K562 (cell line): ENCODE measurements at regions not wholly inside any gene's neighbourhood (a gene's known extent, or its start where the extent isn't known, plus 50 kb on each side); places are given as distances from the start of the nearest gene placed in this dataset.

ENCODE experiments used
- ATAC-seq: fragments of 200-7000 bp; cut with Tn5 transposase; 3 replicates; pipeline ENCODE4 v1.9.1; 2020; ENCODE audit warnings: moderate library complexity
- BruUV-seq: library from RNA; stranded (reverse); fragments of 400-500 nt; replicated peaks from 2 replicates; lab custom pipeline; 2021; lab: Mats Ljungman, UMichigan
- CTCF ChIA-PET: fragments of 300-600 bp; formaldehyde crosslinking; extraction: SDS; loops from one replicate; lab custom pipeline; 2021; ENCODE audit warnings: low intra/inter-chr PET ratio; lab: Yijun Ruan, JAX
- POLR2A ChIA-PET: fragments of 300-600, 350-650 bp; sonication (Branson Sonifier 250); formaldehyde crosslinking; extraction: SDS; loops from one replicate; lab custom pipeline; 2021; ENCODE audit warnings: antibody characterized with exemption, inconsistent platforms; lab: Yijun Ruan, JAX
- DNase-seq, 4 experiments: peaks; one replicate each; pipeline versions ENCODE4 v3.0.0 to v3.0.0-alpha.2; 2011 to 2018; ENCODE audit warnings: low spot score in 3 of 4, mixed read lengths in 3 of 4; ENCODE audit errors: extremely low read depth in 1 of 4
- FAIRE-seq: peaks from 2 replicates; lab custom pipeline; 2011; peaks lifted over from hg19 to GRCh38; lab: Jason Lieb, UNC
- H2AFZ ChIP-seq: 2 replicates; pipeline ENCODE4 v1.6.0; 2011; ENCODE audit warnings: low read depth, low read length, control low read depth, inconsistent platforms
- H3K27ac ChIP-seq: fragments of 200-600 bp; 3 replicates; pipeline ENCODE4 v1.8.0; 2011; ENCODE audit warnings: low read depth, mild to moderate bottlenecking, control low read depth, inconsistent platforms, low read length, moderate library complexity, mixed read lengths; ENCODE audit errors: extremely low read depth
- H3K27me3 ChIP-seq, 2 experiments: fragments of 300-600 bp in 1 of 2; 2 replicates in 1 of 2; 3 replicates in 1 of 2; pipeline versions ENCODE4 v1.6.0 to v1.8.0; 2011; ENCODE audit warnings: inconsistent platforms in 2 of 2, low read length in 2 of 2, mild to moderate bottlenecking in 1 of 2, mixed read lengths in 1 of 2, moderate library complexity in 1 of 2; ENCODE audit not compliant: control insufficient read depth in 2 of 2, insufficient read depth in 2 of 2
- H3K36me3 ChIP-seq: fragments of 300-600 bp; 3 replicates; pipeline ENCODE4 v1.8.0; 2011; ENCODE audit warnings: mild to moderate bottlenecking, low read length, inconsistent platforms; ENCODE audit not compliant: control insufficient read depth, insufficient read depth
- H3K4me1 ChIP-seq, 2 experiments: fragments of 200-600 bp in 1 of 2; replicated peaks in 1 of 2; 2 replicates in 1 of 2; 3 replicates in 1 of 2; pipeline versions ENCODE4 v1.5.1 to v1.8.0; 2011; ENCODE audit warnings: inconsistent platforms in 2 of 2, low read length in 2 of 2, mild to moderate bottlenecking in 1 of 2, mixed read lengths in 1 of 2, moderate library complexity in 1 of 2; ENCODE audit not compliant: control insufficient read depth in 2 of 2, insufficient read depth in 2 of 2
- H3K4me2 ChIP-seq: 2 replicates; pipeline ENCODE4 v1.6.1; 2011; ENCODE audit warnings: low read length, control low read depth, inconsistent platforms, mixed read lengths; ENCODE audit not compliant: insufficient read depth
- H3K4me3 ChIP-seq: fragments of 200-600 bp; sonication (generic), shearing (Covaris generic); 2 replicates; pipeline ENCODE4 v1.5.1; 2016; ENCODE audit warnings: control low read depth, inconsistent platforms
- H3K79me2 ChIP-seq: fragments of 200-600 bp; 3 replicates; pipeline ENCODE4 v1.8.0; 2011; ENCODE audit warnings: low read length, inconsistent platforms; ENCODE audit not compliant: control insufficient read depth, insufficient read depth
- H3K9ac ChIP-seq, 2 experiments: 2 replicates each; pipeline versions ENCODE4 v1.6.0 to v1.6.1; 2011; ENCODE audit warnings: low read depth in 2 of 2, low read length in 2 of 2, control low read depth in 1 of 2, inconsistent platforms in 1 of 2, mild to moderate bottlenecking in 1 of 2, mixed read lengths in 1 of 2; ENCODE audit not compliant: insufficient read depth in 1 of 2
- H3K9me1 ChIP-seq: one replicate; pipeline ENCODE4 v1.6.0; 2011; ENCODE audit warnings: inconsistent platforms, mild to moderate bottlenecking, low read length, moderate library complexity; ENCODE audit not compliant: control insufficient read depth, insufficient read depth
- H3K9me3 ChIP-seq: replicated peaks from 2 replicates; pipeline ENCODE4 v1.5.1; 2011; ENCODE audit warnings: low read depth, low read length, inconsistent platforms; ENCODE audit not compliant: control insufficient read depth, insufficient read depth
- H4K20me1 ChIP-seq: replicated peaks from 2 replicates; pipeline ENCODE4 v1.6.1; 2011; ENCODE audit warnings: low read length, inconsistent platforms, mixed read lengths; ENCODE audit not compliant: control insufficient read depth, insufficient read depth
- CBFB ChIP-seq: sonication (generic); formaldehyde crosslinking; IDR thresholded peaks from 2 replicates; pipeline ENCODE4 v1.4.0; 2020; ENCODE audit warnings: mild to moderate bottlenecking, missing genetic modification reagents
- DMBX1 ChIP-seq: fragments of 250-450 bp; sonication (Bioruptor Pico); IDR thresholded peaks from 2 replicates; pipeline ENCODE4 v1.8.0; 2022; ENCODE audit warnings: inconsistent platforms, mild to moderate bottlenecking, moderate library complexity, borderline replicate concordance
- HDAC6 ChIP-seq: IDR thresholded peaks from 2 replicates; pipeline ENCODE4 v1.6.1; 2012; ENCODE audit warnings: low read depth, mild to moderate bottlenecking, control low read depth, inconsistent platforms, low read length, moderate library complexity
- ILF3 ChIP-seq: fragments of 450-650 bp; IDR thresholded peaks from 2 replicates; pipeline ENCODE4 v1.6.1; 2018; ENCODE audit warnings: antibody characterized with exemption, mild to moderate bottlenecking, moderate library complexity, borderline replicate concordance
- PHF20 ChIP-seq: fragments of 450-650 bp; IDR thresholded peaks from 2 replicates; pipeline ENCODE4 v1.6.1; 2018; ENCODE audit not compliant: partially characterized antibody
- RBM39 ChIP-seq: fragments of 200-400 bp; formaldehyde crosslinking; optimal IDR thresholded peaks from 2 replicates; pipeline ENCODE3; 2018; ENCODE audit warnings: low read depth, low read length
- RFX5 ChIP-seq: IDR thresholded peaks from 2 replicates; pipeline ENCODE4 v1.6.1; 2011; ENCODE audit warnings: low read depth, mild to moderate bottlenecking, improper control_type of control experiment, low read length
- SMARCB1 ChIP-seq: IDR thresholded peaks from 2 replicates; pipeline ENCODE4 v1.6.1; 2011; ENCODE audit warnings: improper control_type of control experiment, low read depth; ENCODE audit not compliant: insufficient read length
- SPI1 ChIP-seq: IDR thresholded peaks from 2 replicates; pipeline ENCODE4 v1.6.1; 2011; ENCODE audit warnings: low read depth, low read length, control low read depth, borderline replicate concordance
- ZBTB8A ChIP-seq: fragments of 450-650 bp; IDR thresholded peaks from 2 replicates; pipeline ENCODE4 v1.6.1; 2018; ENCODE audit warnings: mild to moderate bottlenecking, moderate library complexity; ENCODE audit not compliant: partially characterized antibody
- ZEB2 ChIP-seq: fragments of 450-650 bp; IDR thresholded peaks from 2 replicates; pipeline ENCODE4 v1.6.1; 2016
- ZNF644 ChIP-seq: fragments of 200-800 bp; sonication (Bioruptor generic); IDR thresholded peaks from 2 replicates; pipeline ENCODE4 v1.6.1; 2016; ENCODE audit warnings: low read depth, missing genetic modification characterization, missing compliant biosample characterization
- ZNF76 ChIP-seq: fragments of 250-450 bp; sonication (Bioruptor Pico); IDR thresholded peaks from 2 replicates; pipeline ENCODE4 v1.4.0; 2020; ENCODE audit warnings: mild to moderate bottlenecking, moderate library complexity, borderline replicate concordance
- ZNF830 ChIP-seq: fragments of 250-450 bp; sonication (Bioruptor Pico); IDR thresholded peaks from 2 replicates; pipeline ENCODE4 v1.5.0; 2021; ENCODE audit warnings: mild to moderate bottlenecking
- in situ Hi-C: fragments of 300-500 bp; cut with MboI; formaldehyde crosslinking; loops from 4 replicates; pipeline ENCODE4 v1.15.0; 2018; ENCODE audit warnings: inconsistent platforms, mixed read lengths
- intact Hi-C: fragments of 100-400 bp; cut with micrococcal nuclease; formaldehyde crosslinking; loops from 2 replicates; pipeline ENCODE4 v1.14.2; 2022
- TF ChIP-seq, protein P1 (sequence below): IDR thresholded peaks from 2 replicates; pipeline ENCODE4 v1.6.1; 2011; ENCODE audit not compliant: insufficient read length; ENCODE audit errors: extremely low read depth
- TF ChIP-seq, protein P2 (sequence below): fragments of 250-450 bp; sonication (Bioruptor Pico); IDR thresholded peaks from 2 replicates; pipeline ENCODE4 v1.4.0; 2020; ENCODE audit warnings: mild to moderate bottlenecking, moderate library complexity, borderline replicate concordance
- TF ChIP-seq, protein P3 (sequence below), 2 experiments: IDR thresholded peaks; 2 replicates each; pipeline ENCODE4 v1.6.1; 2011; ENCODE audit warnings: borderline replicate concordance in 1 of 2, control low read depth in 1 of 2, low read depth in 1 of 2, low read length in 1 of 2, mild to moderate bottlenecking in 1 of 2, mixed read lengths in 1 of 2, moderate library complexity in 1 of 2; ENCODE audit not compliant: insufficient read depth in 1 of 2, insufficient read length in 1 of 2, poor library complexity in 1 of 2, severe bottlenecking in 1 of 2; ENCODE audit errors: extremely low read depth in 1 of 2

DNA sequence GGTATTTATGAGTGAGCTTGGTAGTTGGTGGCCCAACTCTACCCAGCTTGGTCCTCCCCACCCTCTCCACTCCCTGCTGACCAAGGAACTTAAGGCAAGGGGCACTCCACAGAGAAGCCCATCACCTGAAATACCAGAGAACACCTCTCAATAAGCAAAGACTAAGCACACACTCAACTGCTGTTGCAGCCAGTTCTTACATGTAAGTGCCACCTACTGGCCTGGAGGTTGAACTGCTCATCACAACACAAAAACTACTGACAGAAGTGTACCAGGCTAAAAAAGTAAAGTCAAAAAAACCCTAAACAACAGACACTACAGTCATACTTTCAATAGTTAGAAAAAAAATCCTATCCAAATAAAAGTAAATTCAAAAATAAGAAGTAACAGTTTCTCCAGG lies 146.2 kb downstream of the FAM83B start:
- TF ChIP-seq ZNF644 (tag) (no peak), ZNF830 (CRISPR knock-in tag) (no peak), DMBX1 (CRISPR knock-in tag) (no peak), ZNF76 (CRISPR knock-in tag) (no peak), PHF20 (no peak), ZEB2 (no peak), RBM39 (no peak), ILF3 (no peak), RFX5 (no peak), HDAC6 (no peak), ZBTB8A (no peak), SPI1 (no peak), SMARCB1 (no peak), CBFB (no peak)
- TF ChIP-seq, protein P1, sequence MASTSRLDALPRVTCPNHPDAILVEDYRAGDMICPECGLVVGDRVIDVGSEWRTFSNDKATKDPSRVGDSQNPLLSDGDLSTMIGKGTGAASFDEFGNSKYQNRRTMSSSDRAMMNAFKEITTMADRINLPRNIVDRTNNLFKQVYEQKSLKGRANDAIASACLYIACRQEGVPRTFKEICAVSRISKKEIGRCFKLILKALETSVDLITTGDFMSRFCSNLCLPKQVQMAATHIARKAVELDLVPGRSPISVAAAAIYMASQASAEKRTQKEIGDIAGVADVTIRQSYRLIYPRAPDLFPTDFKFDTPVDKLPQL, result no peak
- TF ChIP-seq, protein P2, sequence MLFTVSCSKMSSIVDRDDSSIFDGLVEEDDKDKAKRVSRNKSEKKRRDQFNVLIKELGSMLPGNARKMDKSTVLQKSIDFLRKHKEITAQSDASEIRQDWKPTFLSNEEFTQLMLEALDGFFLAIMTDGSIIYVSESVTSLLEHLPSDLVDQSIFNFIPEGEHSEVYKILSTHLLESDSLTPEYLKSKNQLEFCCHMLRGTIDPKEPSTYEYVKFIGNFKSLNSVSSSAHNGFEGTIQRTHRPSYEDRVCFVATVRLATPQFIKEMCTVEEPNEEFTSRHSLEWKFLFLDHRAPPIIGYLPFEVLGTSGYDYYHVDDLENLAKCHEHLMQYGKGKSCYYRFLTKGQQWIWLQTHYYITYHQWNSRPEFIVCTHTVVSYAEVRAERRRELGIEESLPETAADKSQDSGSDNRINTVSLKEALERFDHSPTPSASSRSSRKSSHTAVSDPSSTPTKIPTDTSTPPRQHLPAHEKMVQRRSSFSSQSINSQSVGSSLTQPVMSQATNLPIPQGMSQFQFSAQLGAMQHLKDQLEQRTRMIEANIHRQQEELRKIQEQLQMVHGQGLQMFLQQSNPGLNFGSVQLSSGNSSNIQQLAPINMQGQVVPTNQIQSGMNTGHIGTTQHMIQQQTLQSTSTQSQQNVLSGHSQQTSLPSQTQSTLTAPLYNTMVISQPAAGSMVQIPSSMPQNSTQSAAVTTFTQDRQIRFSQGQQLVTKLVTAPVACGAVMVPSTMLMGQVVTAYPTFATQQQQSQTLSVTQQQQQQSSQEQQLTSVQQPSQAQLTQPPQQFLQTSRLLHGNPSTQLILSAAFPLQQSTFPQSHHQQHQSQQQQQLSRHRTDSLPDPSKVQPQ (CRISPR knock-in tag), result no peak
- TF ChIP-seq, protein P3, sequence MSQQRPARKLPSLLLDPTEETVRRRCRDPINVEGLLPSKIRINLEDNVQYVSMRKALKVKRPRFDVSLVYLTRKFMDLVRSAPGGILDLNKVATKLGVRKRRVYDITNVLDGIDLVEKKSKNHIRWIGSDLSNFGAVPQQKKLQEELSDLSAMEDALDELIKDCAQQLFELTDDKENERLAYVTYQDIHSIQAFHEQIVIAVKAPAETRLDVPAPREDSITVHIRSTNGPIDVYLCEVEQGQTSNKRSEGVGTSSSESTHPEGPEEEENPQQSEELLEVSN (IDR thresholded peaks at IDR 0.05; ENCODE audit: borderline replicate concordance in 1 of 2, extremely low read depth in 1 of 2, insufficient read depth in 1 of 2, insufficient read length in 1 of 2, low read depth in 1 of 2, low read length in 1 of 2, poor library complexity in 1 of 2, severe bottlenecking in 1 of 2), result no peak
- ATAC-seq (no peak), FAIRE-seq (no peak), DNase-seq (peak in 1 of 4 experiments; percentile 1)
- H3K9me3 ChIP-seq, result no peaks in the 10 kb centered on the region
- ChIA-PET CTCF (no interaction called here), POLR2A (interaction anchor here (0.6 kb wide), 1 partner anchor 28 kb away, joined by 3 read pairs; no protein-coding TSS in a partner anchor)
- no peaks in the 10 kb centered on the region for H3K79me2 ChIP-seq
- in situ Hi-C loops (no loop called here), intact Hi-C loops (no loop called here)
- BruUV-seq, result no TSS peak
- H4K20me1 ChIP-seq, result no peaks in the 10 kb centered on the region
- H3K9me1 ChIP-seq, result no peaks in the 10 kb centered on the region
- no peak overlapping the region for H3K4me3 ChIP-seq
- H3K27ac ChIP-seq, result no peak overlapping the region
- no peaks in the 10 kb centered on the region for H3K27me3 ChIP-seq
- no peaks in the 10 kb centered on the region for H3K4me1 ChIP-seq
- H3K9ac ChIP-seq, result no peak overlapping the region
- H3K4me2 ChIP-seq, result no peak overlapping the region
- H3K36me3 ChIP-seq, result no peaks in the 10 kb centered on the region
- no peak overlapping the region for H2AFZ ChIP-seq
